A673 (cell line): ENCODE measurements at regions not wholly inside any gene's neighbourhood (a gene's known extent, or its start where the extent isn't known, plus 50 kb on each side); places are given as distances from the start of the nearest gene placed in this dataset.

Source experiments
- BruUV-seq: library from RNA; stranded (reverse); fragments of 400-500 nt; replicated peaks from 2 replicates; lab custom pipeline; 2021; lab: Mats Ljungman, UMichigan
- CTCF ChIA-PET: fragments of 300-600 bp; sonication (Branson Sonifier 250); formaldehyde crosslinking; loops from one replicate; lab custom pipeline; 2022; ENCODE audit warnings: antibody characterized with exemption; lab: Charles Lee
- POLR2A ChIA-PET: fragments of 300-600 bp; sonication (Branson Sonifier 250); formaldehyde crosslinking; loops from one replicate; lab custom pipeline; 2022; ENCODE audit warnings: antibody characterized with exemption; ENCODE audit not compliant: low non-redundant PET; lab: Charles Lee
- DNase-seq: peaks from one replicate; pipeline ENCODE4 v3.0.0-alpha.2; 2015; ENCODE audit warnings: low spot score
- H3K27ac ChIP-seq: fragments of 200-600 bp; sonication (generic); 2 replicates; pipeline ENCODE4 v1.5.1; 2016; ENCODE audit warnings: mixed run types, low read depth, mild to moderate bottlenecking, mixed read lengths, antibody characterized with exemption, low read length; ENCODE audit not compliant: poor library complexity, severe bottlenecking
- H3K27me3 ChIP-seq: fragments of 200-600 bp; sonication (generic); replicated peaks from 2 replicates; pipeline ENCODE4 v1.6.1; 2017; ENCODE audit warnings: mixed run types, low read depth, mild to moderate bottlenecking, mixed read lengths, antibody characterized with exemption, low read length; ENCODE audit not compliant: insufficient read depth, poor library complexity
- H3K36me3 ChIP-seq: fragments of 200-600 bp; sonication (generic); 2 replicates; pipeline ENCODE4 v1.6.1; 2016; ENCODE audit warnings: mixed run types, mild to moderate bottlenecking, mixed read lengths, antibody characterized with exemption, low read length; ENCODE audit not compliant: insufficient read depth, poor library complexity, severe bottlenecking
- H3K4me1 ChIP-seq: fragments of 200-600 bp; sonication (generic); 2 replicates; pipeline ENCODE4 v1.6.1; 2017; ENCODE audit warnings: mixed run types, mild to moderate bottlenecking, mixed read lengths, antibody characterized with exemption, low read length; ENCODE audit not compliant: insufficient read depth, poor library complexity, severe bottlenecking
- H3K4me3 ChIP-seq: fragments of 200-600 bp; sonication (generic); 2 replicates; pipeline ENCODE4 v1.5.1; 2016; ENCODE audit warnings: low read depth, mixed run types, mild to moderate bottlenecking, mixed read lengths, low read length; ENCODE audit not compliant: poor library complexity, severe bottlenecking
- H3K9me3 ChIP-seq: fragments of 200-600 bp; sonication (generic); 2 replicates; pipeline ENCODE4 v1.6.1; 2016; ENCODE audit warnings: mixed run types, low read depth, mild to moderate bottlenecking, mixed read lengths, antibody characterized with exemption, low read length; ENCODE audit not compliant: poor library complexity, severe bottlenecking
- CTCF ChIP-seq: fragments of 300-800, 200-600 bp; sonication (generic); conservative IDR thresholded peaks from 2 replicates; pipeline ENCODE4 v1.5.1; 2017; ENCODE audit warnings: low read depth, mild to moderate bottlenecking, antibody characterized with exemption, low read length, moderate library complexity, mixed read lengths
- EZH2 ChIP-seq: fragments of 200-600 bp; sonication (generic); IDR thresholded peaks from 2 replicates; pipeline ENCODE4 v1.6.1; 2017; ENCODE audit warnings: borderline replicate concordance, low read depth, mild to moderate bottlenecking, mixed read lengths, antibody characterized with exemption, low read length; ENCODE audit not compliant: poor library complexity, severe bottlenecking
- intact Hi-C: fragments of 100-400 bp; cut with micrococcal nuclease; formaldehyde crosslinking; loops from one replicate; pipeline ENCODE4 v1.10.0; 2022; ENCODE audit not compliant: unreplicated experiment

GRCh38 chr12:69042970-69043369, 110.0 kb upstream of the CPM start:
- H3K27me3 ChIP-seq: no peaks in the 10 kb centered on the region
- intact Hi-C loops: no loop called here
- BruUV-seq: no TSS peak
- no peak for DNase-seq
- ChIA-PET POLR2A (no interaction called here), CTCF (no interaction called here)
- TF ChIP-seq CTCF (no peak), EZH2 (no peak)
- no peaks in the 10 kb centered on the region for H3K36me3 ChIP-seq
- H3K9me3 ChIP-seq: no peaks in the 10 kb centered on the region
- H3K4me3 ChIP-seq: no peak overlapping the region
- no peaks in the 10 kb centered on the region for H3K4me1 ChIP-seq
- no peak overlapping the region for H3K27ac ChIP-seq

GRCh38 chr12:69044887-69045286, 111.9 kb upstream of the CPM start:
- H3K27ac ChIP-seq: no peak overlapping the region
- intact Hi-C loops: no loop called here
- no peaks in the 10 kb centered on the region for H3K9me3 ChIP-seq
- no peaks in the 10 kb centered on the region for H3K27me3 ChIP-seq
- H3K4me1 ChIP-seq: no peaks in the 10 kb centered on the region
- no TSS peak for BruUV-seq
- ChIA-PET CTCF (no interaction called here), POLR2A (no interaction called here)
- H3K36me3 ChIP-seq: no peaks in the 10 kb centered on the region
- H3K4me3 ChIP-seq: no peak overlapping the region
- TF ChIP-seq CTCF (no peak), EZH2 (no peak)
- no peak for DNase-seq

- H3K27ac ChIP-seq: no peak overlapping the region
- POLR2A ChIA-PET: no interaction called here
- H3K4me1 ChIP-seq: no peaks in the 10 kb centered on the region
- DNase-seq: no peak
- intact Hi-C loops: no loop called here
- CTCF ChIA-PET: no interaction called here
- no TSS peak for BruUV-seq
- no peaks in the 10 kb centered on the region for H3K27me3 ChIP-seq
- no peak overlapping the region for H3K4me3 ChIP-seq
- no peaks in the 10 kb centered on the region for H3K36me3 ChIP-seq
- TF ChIP-seq CTCF (no peak), EZH2 (no peak)
- no peaks in the 10 kb centered on the region for H3K9me3 ChIP-seq
Measured at GRCh38 chr12:69045430-69045829, 112.5 kb upstream of the CPM start.
